GM18909 (cell line): ENCODE measurements at regions not wholly inside any gene's neighbourhood (a gene's known extent, or its start where the extent isn't known, plus 50 kb on each side); places are given as distances from the start of the nearest gene placed in this dataset.

Source experiments
- ATAC-seq: cut with Tn5 transposase; IDR thresholded peaks from one replicate; pipeline ENCODE4 v1.9.1; 2021; ENCODE audit warnings: mild to moderate bottlenecking; ENCODE audit not compliant: unreplicated experiment, poor library complexity

- ATAC-seq, result no peak
Measured at GRCh38 chr1:4924356-4924755, 269.9 kb downstream of the AJAP1 start.

GRCh38 chr1:4916610-4917009, 262.2 kb downstream of the AJAP1 start:
- no peak for ATAC-seq

DNA sequence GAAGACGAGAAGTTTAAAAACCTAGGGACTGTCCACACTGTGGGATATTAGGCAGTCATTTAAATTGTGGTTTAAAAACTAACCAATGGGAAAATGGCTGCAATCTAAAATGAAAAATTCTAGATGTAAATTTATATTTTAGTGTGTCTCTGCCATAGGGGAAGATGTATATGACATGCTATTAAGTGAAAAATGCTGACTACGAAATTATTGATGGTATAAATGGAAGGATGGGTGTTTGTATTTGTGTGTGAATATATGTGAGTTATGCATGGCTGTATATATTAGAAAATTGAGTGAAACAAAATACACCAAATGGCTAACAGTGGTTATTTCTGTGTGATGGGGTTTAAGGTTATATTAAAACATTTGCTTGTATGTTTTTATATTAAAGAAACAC, 260.7 kb downstream of the AJAP1 start:
- no peak for ATAC-seq

DNA sequence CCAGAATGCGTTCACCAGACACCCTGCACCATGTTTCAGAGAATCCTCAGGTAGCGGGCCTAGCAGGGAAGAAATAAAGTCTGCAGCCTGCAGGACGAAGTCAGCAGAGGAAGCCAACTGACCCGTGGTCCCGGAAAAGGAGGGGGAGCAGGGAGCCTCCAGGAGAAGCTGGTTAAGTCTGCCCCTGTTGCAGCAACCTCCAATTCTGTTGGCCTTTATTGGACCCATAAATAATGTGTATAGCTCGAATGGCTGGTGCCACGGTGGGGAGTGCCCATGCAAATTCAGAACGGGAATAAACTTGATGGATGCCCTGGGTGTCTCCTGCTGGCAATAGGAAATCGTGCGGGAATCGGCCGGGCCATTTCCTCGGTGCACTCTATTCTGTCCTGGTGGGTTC, 254.1 kb downstream of the AJAP1 start:
- ATAC-seq, result no peak

- ATAC-seq, result no peak
Measured at GRCh38 chr1:4894566-4894965, 240.2 kb downstream of the AJAP1 start.

DNA sequence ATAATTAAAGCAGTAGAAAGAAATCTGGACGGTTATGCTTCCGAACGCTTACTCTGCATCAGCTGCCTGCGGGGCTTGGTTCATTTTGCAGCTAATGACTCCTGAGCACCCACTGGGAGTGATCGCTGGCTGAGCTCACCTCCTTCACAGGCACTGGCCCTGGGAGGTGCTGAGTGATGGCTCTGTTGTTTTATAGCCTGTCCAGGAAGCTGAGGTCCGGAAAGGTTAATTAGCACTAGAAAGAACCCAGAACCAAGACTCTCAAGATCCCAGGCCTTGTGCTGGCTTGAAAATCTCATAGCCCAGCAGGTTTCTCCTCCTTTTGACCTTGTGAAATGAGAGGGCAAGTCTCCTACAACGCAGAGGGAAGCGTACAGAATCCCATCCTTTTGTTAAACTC, 226.2 kb downstream of the AJAP1 start:
- ATAC-seq, result no peak

DNA sequence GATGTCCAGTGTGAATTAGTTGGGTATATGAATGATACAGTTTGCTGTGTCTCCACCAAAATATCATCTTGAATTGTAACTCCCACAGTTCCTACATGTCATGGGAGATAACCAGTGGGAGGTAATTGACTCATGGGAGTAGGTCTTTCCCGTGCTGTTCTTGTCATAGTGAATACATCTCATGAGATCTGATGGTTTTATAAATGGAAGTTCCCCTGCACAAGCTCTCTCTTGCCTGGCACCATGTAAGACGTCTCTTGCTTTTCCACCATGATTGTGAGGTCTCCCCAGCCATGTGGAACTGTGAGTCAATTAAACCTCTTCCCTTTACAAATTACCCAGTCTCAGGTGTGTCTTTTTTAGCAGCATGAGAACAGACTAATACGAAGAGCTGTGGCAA, 223.0 kb downstream of the AJAP1 start:
- ATAC-seq, result no peak

DNA sequence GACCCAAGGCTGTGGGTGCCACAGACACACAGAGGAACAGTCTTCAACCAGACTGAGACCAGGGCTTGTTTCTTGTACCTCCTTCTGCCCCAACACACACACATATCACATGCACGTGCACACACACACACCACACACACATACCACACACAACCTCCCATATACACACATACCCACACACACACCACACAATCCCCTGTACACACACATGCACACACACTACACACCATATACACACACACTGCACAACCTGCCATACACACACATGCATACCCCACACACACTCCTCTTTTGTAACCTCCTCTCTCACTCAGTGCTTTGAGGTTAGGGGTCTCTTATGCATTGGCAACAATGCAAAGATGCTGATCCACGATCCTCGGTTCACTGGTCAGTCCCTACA, 217.0 kb downstream of the AJAP1 start:
- ATAC-seq, result no peak

DNA sequence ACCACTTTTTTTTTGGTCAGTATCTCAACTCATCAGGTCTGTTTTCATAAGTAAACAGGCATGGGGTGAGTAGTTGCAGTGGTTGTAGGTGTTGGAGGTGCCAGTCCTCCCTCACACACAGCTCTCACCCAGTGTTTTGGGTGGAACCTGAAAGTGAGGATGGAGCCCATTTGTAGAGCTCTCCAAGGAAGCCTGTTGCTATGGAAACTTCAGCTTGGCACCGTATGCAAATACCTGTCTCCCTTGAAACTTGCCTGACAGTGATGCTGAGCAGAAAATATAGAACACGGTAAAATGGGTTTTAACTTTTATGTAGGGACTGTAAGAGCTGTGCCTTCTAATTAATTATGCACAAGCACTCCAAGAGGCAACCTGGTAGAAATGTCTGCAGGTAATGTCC, 214.1 kb downstream of the AJAP1 start:
- ATAC-seq, result no peak

DNA sequence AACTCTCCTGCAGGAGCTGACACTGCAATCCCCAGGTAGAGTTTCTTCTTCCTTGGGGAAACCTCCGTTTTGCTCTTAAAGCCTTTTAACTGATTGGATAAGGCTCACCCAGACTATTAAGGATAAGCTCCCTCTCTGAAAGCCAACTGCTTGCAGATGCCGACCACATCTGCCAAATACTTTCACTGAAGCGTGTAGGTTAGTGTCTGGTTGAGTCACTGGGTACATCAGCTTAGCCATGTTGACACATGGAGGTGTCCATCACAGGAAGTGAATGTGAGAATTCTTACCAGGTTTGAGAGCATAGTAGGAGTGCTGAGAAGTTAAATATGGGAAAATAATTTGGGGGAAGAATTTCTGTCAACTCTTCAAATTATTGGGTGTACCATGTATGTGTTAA, 202.0 kb downstream of the AJAP1 start:
- ATAC-seq, result no peak

GRCh38 chr1:4854367-4854766, 200.0 kb downstream of the AJAP1 start:
- no peak for ATAC-seq

DNA sequence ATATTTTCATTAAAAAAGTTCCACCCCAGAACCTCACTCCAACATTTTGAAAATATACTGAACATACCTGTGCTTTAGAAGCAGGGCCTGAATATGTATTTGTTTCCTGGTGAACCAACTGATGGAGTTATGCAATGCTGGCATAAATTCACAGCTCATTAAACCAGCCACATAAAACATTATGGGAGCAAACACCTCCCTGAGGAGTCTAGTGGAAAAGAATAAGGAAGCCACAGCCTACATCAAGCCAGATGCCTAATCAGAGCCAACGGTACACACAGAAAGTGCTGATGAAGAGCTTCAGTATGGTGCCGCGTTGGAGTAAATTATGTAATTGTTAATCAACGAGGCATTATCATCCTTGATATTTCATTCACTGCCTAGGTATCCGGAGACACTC, 199.5 kb downstream of the AJAP1 start:
- ATAC-seq, result no peak

DNA sequence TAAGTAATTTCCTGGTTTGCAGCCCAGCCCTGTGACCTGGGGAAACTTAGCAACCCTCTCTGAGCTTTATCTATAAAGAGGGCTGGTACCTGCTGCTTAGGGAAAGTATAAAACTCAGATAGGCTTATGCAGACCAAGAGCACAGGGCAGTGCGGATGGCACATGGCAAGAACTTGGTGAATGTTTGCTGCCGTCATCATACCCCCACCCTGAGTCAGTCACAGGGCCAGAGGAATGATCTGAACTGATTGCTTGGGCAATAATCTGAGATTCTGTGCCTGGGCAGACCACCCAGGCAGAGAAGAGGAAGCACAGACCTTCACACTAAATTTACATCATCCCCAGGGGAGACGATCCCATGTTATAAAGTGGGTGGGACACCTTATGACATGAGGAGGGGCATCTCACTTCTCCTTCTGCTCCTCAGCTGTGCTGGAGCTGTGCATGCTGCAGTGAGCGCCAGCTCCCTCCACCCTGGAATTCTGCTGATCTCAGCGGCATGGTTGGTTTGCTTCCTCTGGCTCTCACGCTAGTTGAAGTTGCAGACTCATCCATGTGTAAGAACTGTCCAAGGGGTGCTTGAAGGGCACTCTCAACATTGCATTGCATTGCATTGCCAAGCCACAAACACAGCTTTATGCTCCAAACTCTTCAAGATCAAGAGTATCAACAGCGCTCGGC, 197.1 kb downstream of the AJAP1 start:
- no peak for ATAC-seq

DNA sequence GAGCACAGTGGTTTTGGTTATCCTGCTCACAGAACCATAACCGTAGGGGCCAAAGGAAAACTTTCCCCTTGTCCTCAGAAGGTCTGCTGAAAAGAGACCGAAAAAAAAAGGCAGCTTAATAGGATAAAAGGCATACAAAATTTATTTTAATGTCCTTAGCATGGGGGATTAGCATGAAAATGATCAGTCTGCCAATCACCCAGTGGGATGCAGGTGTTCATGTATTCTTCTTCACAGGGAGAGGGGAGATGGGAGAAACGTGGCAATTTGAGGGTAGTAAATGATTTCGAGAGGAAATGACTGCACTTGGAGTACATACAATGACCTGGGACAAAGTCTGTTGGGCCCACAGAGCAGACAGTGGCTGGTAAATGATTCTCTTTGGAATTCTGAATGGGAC, 194.0 kb downstream of the AJAP1 start:
- no peak for ATAC-seq

DNA sequence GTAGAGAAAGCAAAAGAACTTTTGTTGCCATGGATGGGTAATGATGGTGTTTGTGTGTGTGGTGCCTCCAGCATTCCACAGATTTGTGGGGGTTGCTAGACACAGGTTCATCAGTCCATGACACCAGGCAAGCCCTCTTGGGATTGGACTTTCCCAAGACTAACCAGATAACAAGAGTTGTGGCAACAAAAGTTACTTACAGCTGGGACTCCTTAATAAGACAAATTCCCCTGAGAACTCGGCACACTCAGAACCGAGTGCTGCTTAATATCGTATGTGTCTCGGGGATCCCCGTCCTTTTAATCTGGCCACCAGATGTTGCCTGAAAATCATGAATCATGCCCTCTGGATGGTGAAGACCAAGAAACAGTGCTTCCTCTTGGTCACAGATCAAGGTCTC, 193.3 kb downstream of the AJAP1 start:
- no peak for ATAC-seq
